Activated T-cell treated with anti-CD3 and anti-CD28 coated beads for 24 hours (primary cell): ENCODE measurements at regions not wholly inside any gene's neighbourhood (a gene's known extent, or its start where the extent isn't known, plus 50 kb on each side); places are given as distances from the start of the nearest gene placed in this dataset.

Experiments used
- DNase-seq: peaks from one replicate; pipeline ENCODE4 v3.0.0-alpha.2; 2020; ENCODE audit warnings: low read depth

GRCh38 chr13:31853643-31854326 is 114.5 kb downstream of the RXFP2 start:
- DNase-seq, result no peak

- DNase-seq, result no peak
Observed at GRCh38 chr13:31859571-31859970, 120.2 kb downstream of the RXFP2 start.

GRCh38 chr13:31860002-31860401 is 120.7 kb downstream of the RXFP2 start:
- DNase-seq, result no peak

- no peak for DNase-seq
Observed at GRCh38 chr13:31862828-31863227, 123.5 kb downstream of the RXFP2 start.

- DNase-seq, result no peak
Observed at GRCh38 chr13:31864307-31864706, 125.0 kb downstream of the RXFP2 start.

- no peak for DNase-seq
Observed at GRCh38 chr13:31866099-31866498, 126.8 kb downstream of the RXFP2 start.

- no peak for DNase-seq
Observed at GRCh38 chr13:31867709-31868108, 128.4 kb downstream of the RXFP2 start.

- no peak for DNase-seq
Observed at GRCh38 chr13:31869582-31869981, 130.3 kb downstream of the RXFP2 start.

- DNase-seq, result no peak
Observed at GRCh38 chr13:31870511-31870910, 131.2 kb downstream of the RXFP2 start.

- no peak for DNase-seq
Observed at GRCh38 chr13:31873145-31873544, 133.8 kb downstream of the RXFP2 start.

GRCh38 chr13:31875134-31875533 is 135.8 kb downstream of the RXFP2 start:
- DNase-seq, result no peak

- no peak for DNase-seq
Observed at GRCh38 chr13:31878052-31878451, 138.7 kb downstream of the RXFP2 start.

- DNase-seq, result no peak
Observed at GRCh38 chr13:31878495-31878894, 139.2 kb downstream of the RXFP2 start.

GRCh38 chr13:31878955-31879354 is 139.6 kb downstream of the RXFP2 start:
- no peak for DNase-seq

GRCh38 chr13:31880851-31881494 is 141.6 kb downstream of the RXFP2 start:
- no peak for DNase-seq

- DNase-seq, result no peak
Observed at GRCh38 chr13:31881495-31881882, 142.2 kb downstream of the RXFP2 start.

- no peak for DNase-seq
Observed at GRCh38 chr13:31882794-31883193, 143.5 kb downstream of the RXFP2 start.

GRCh38 chr13:31884556-31884955 is 145.2 kb downstream of the RXFP2 start:
- no peak for DNase-seq

GRCh38 chr13:31885994-31886393 is 145.6 kb upstream of the FRY start:
- no peak for DNase-seq

GRCh38 chr13:31887286-31887685 is 144.3 kb upstream of the FRY start:
- no peak for DNase-seq

GRCh38 chr13:31890946-31891345 is 140.6 kb upstream of the FRY start:
- DNase-seq, result no peak

- no peak for DNase-seq
Observed at GRCh38 chr13:31891472-31891871, 140.1 kb upstream of the FRY start.

GRCh38 chr13:31894931-31895330 is 136.6 kb upstream of the FRY start:
- no peak for DNase-seq

GRCh38 chr13:31895691-31896090 is 135.9 kb upstream of the FRY start:
- DNase-seq, result no peak
